DOHH2 (cell line): ENCODE measurements at regions not wholly inside any gene's neighbourhood (a gene's known extent, or its start where the extent isn't known, plus 50 kb on each side); places are given as distances from the start of the nearest gene placed in this dataset.

Source experiments
- H3F3A ChIP-seq: fragments of 200-600 bp; sonication (generic), shearing (Covaris generic); 2 replicates; pipeline ENCODE4 v1.6.0; 2016; ENCODE audit warnings: antibody characterized with exemption, mild to moderate bottlenecking; ENCODE audit not compliant: control insufficient read depth, insufficient read depth
- H3K27ac ChIP-seq: fragments of 200-600 bp; sonication (generic); 2 replicates; pipeline ENCODE4 v1.5.1; 2014; ENCODE audit warnings: low read depth, mild to moderate bottlenecking, low read length, moderate library complexity
- H3K27me3 ChIP-seq: fragments of 200-600 bp; sonication (generic); 2 replicates; pipeline ENCODE4 v1.6.1; 2014; ENCODE audit warnings: mild to moderate bottlenecking, low read length, mixed read lengths; ENCODE audit not compliant: control insufficient read depth
- H3K36me3 ChIP-seq: fragments of 200-600 bp; sonication (generic); 2 replicates; pipeline ENCODE4 v1.6.1; 2014; ENCODE audit warnings: mild to moderate bottlenecking, low read length, moderate library complexity, mixed read lengths; ENCODE audit not compliant: control insufficient read depth
- H3K4me1 ChIP-seq: fragments of 200-600 bp; sonication (generic); 2 replicates; pipeline ENCODE4 v1.6.1; 2014; ENCODE audit warnings: mild to moderate bottlenecking, low read length, mixed read lengths; ENCODE audit not compliant: control insufficient read depth
- H3K4me2 ChIP-seq: fragments of 200-600 bp; sonication (generic); 2 replicates; pipeline ENCODE4 v1.6.0; 2014; ENCODE audit warnings: mild to moderate bottlenecking, low read length, moderate library complexity
- H3K4me3 ChIP-seq: fragments of 200-600 bp; sonication (generic); 2 replicates; pipeline ENCODE4 v1.5.1; 2014; ENCODE audit warnings: mild to moderate bottlenecking, low read length, mixed read lengths
- H3K79me2 ChIP-seq: fragments of 200-600 bp; sonication (generic); 2 replicates; pipeline ENCODE4 v1.6.1; 2014; ENCODE audit warnings: mild to moderate bottlenecking, low read length, mixed read lengths; ENCODE audit not compliant: control insufficient read depth
- H3K9me2 ChIP-seq: fragments of 200-600 bp; sonication (generic); replicated peaks from 2 replicates; pipeline ENCODE4 v1.6.1; 2014; ENCODE audit warnings: mild to moderate bottlenecking, low read length, mixed read lengths; ENCODE audit not compliant: control insufficient read depth
- H3K9me3 ChIP-seq: fragments of 200-600 bp; sonication (generic); 2 replicates; pipeline ENCODE4 v1.6.1; 2014; ENCODE audit warnings: antibody characterized with exemption, low read length, mixed read lengths; ENCODE audit not compliant: control insufficient read depth, insufficient read depth
- H4K20me1 ChIP-seq: fragments of 200-600 bp; sonication (generic); 2 replicates; pipeline ENCODE4 v1.6.0; 2014; ENCODE audit warnings: low read depth, mild to moderate bottlenecking, antibody characterized with exemption, low read length, moderate library complexity; ENCODE audit not compliant: control insufficient read depth, insufficient read depth
- CTCF ChIP-seq: fragments of 200-600 bp; sonication (generic); IDR thresholded peaks from one replicate; pipeline ENCODE4 v1.5.1; 2014; ENCODE audit warnings: antibody characterized with exemption, mild to moderate bottlenecking, low read depth, low read length; ENCODE audit not compliant: poor library complexity, severe bottlenecking
- EZH2phosphoT487 ChIP-seq: fragments of 200-600 bp; sonication (generic); IDR thresholded peaks from 2 replicates; pipeline ENCODE4 v1.6.1; 2017; ENCODE audit warnings: borderline replicate concordance, mild to moderate bottlenecking, antibody characterized with exemption, low read length, moderate library complexity, mixed read lengths

- peaks cover 29% of the 10 kb centered on the region for H3K79me2 ChIP-seq
- H4K20me1 ChIP-seq: no peaks in the 10 kb centered on the region
- peaks cover 84% of the 10 kb centered on the region for H3K4me1 ChIP-seq
- TF ChIP-seq EZH2phosphoT487 (no peak), CTCF (no peak)
- peaks cover 7% of the 10 kb centered on the region; the same call in 1 of the 2 replicates for H3K9me3 ChIP-seq
- H3K27me3 ChIP-seq: no peaks in the 10 kb centered on the region
- no peaks in the 10 kb centered on the region for H3K9me2 ChIP-seq
- peak overlapping the region; percentile 98 for H3K27ac ChIP-seq
- peak overlapping the region; percentile 94 for H3K4me2 ChIP-seq
- H3F3A ChIP-seq: peaks cover 51% of the 10 kb centered on the region
- H3K4me3 ChIP-seq: peak overlapping the region; percentile 69
- peaks cover 15% of the 10 kb centered on the region; the same call in 1 of the 2 replicates for H3K36me3 ChIP-seq
These were observed 99.3 kb upstream of the SOX9 start for GRCh38 chr17:72021417-72022041.

- Histone ChIP-seq H3K9me2 (no peaks in the 10 kb centered on the region), H3K79me2 (peaks cover 39% of the 10 kb centered on the region), H3F3A (peaks cover 56% of the 10 kb centered on the region), H3K4me2 (peak overlapping the region; percentile 94), H3K27ac (peak overlapping the region; percentile 98), H3K4me3 (peak overlapping the region; percentile 69), H3K36me3 (peaks cover 15% of the 10 kb centered on the region; the same call in 1 of the 2 replicates), H3K9me3 (peaks cover 7% of the 10 kb centered on the region; the same call in 1 of the 2 replicates), H4K20me1 (no peaks in the 10 kb centered on the region), H3K4me1 (peaks cover 95% of the 10 kb centered on the region), H3K27me3 (no peaks in the 10 kb centered on the region)
- TF ChIP-seq CTCF (no peak), EZH2phosphoT487 (no peak)
These were observed 98.2 kb upstream of the SOX9 start for GRCh38 chr17:72022328-72023275.

- H3K79me2 ChIP-seq: peaks cover 55% of the 10 kb centered on the region
- no peaks in the 10 kb centered on the region for H4K20me1 ChIP-seq
- H3K4me1 ChIP-seq: peaks cover 97% of the 10 kb centered on the region
- peak overlapping the region; percentile 98 for H3K27ac ChIP-seq
- TF ChIP-seq EZH2phosphoT487 (no peak), CTCF (no peak)
- peak overlapping the region; percentile 69 for H3K4me3 ChIP-seq
- H3F3A ChIP-seq: peaks cover 63% of the 10 kb centered on the region
- H3K27me3 ChIP-seq: no peaks in the 10 kb centered on the region
- H3K9me3 ChIP-seq: peaks cover 7% of the 10 kb centered on the region; the same call in 1 of the 2 replicates
- H3K36me3 ChIP-seq: peaks cover 15% of the 10 kb centered on the region; the same call in 1 of the 2 replicates
- H3K4me2 ChIP-seq: peak overlapping the region; percentile 94
- H3K9me2 ChIP-seq: no peaks in the 10 kb centered on the region
These were observed 96.4 kb upstream of the SOX9 start for GRCh38 chr17:72024457-72024856.
